ENCODE measurements at regions not wholly inside any gene's neighbourhood (a gene's known extent, or its start where the extent isn't known, plus 50 kb on each side); places are given as distances from the start of the nearest gene placed in this dataset.

- Mint-ChIP-seq H3K4me3 (no peak overlapping the region), H3K27ac (no peak overlapping the region)
Observed at GRCh38 chr7:125899577-125899976, 970.0 kb upstream of the POT1 start.

GRCh38 chr7:125892434-125892833, 962.8 kb upstream of the POT1 start:
- Mint-ChIP-seq H3K4me1 (ENCODE audit: low read depth) (no peaks in the 10 kb centered on the region), H3K27me3 (ENCODE audit: low read depth) (no peaks in the 10 kb centered on the region), H3K27ac (no peak overlapping the region), H3K9me3 (peaks cover 16% of the 10 kb centered on the region), H3K4me3 (no peak overlapping the region), H3K36me3 (ENCODE audit: low read depth) (no peaks in the 10 kb centered on the region)
- DNase-seq (ENCODE audit: low spot score), result no peak

More at GRCh38 chr7:125899577-125899976, 970.0 kb upstream of the POT1 start:
- H3K36me3 Mint-ChIP-seq (ENCODE audit: low read depth), result no peaks in the 10 kb centered on the region
- no peaks in the 10 kb centered on the region for H3K4me1 Mint-ChIP-seq (ENCODE audit: low read depth)
- DNase-seq (ENCODE audit: low spot score), result no peak
- H3K27me3 Mint-ChIP-seq (ENCODE audit: low read depth), result no peaks in the 10 kb centered on the region
- H3K9me3 Mint-ChIP-seq, result peaks cover 17% of the 10 kb centered on the region

GRCh38 chr7:125878988-125879387, 949.4 kb upstream of the POT1 start:
- Mint-ChIP-seq H3K4me3 (no peak overlapping the region), H3K9me3 (peaks cover 6% of the 10 kb centered on the region), H3K36me3 (ENCODE audit: low read depth) (no peaks in the 10 kb centered on the region), H3K4me1 (ENCODE audit: low read depth) (no peaks in the 10 kb centered on the region), H3K27me3 (ENCODE audit: low read depth) (no peaks in the 10 kb centered on the region), H3K27ac (no peak overlapping the region)
- DNase-seq (ENCODE audit: low spot score), result no peak

GRCh38 chr7:125878235-125878956, 948.8 kb upstream of the POT1 start:
- Mint-ChIP-seq H3K27ac (no peak overlapping the region), H3K27me3 (ENCODE audit: low read depth) (no peaks in the 10 kb centered on the region), H3K4me1 (ENCODE audit: low read depth) (no peaks in the 10 kb centered on the region), H3K9me3 (peaks cover 6% of the 10 kb centered on the region), H3K36me3 (ENCODE audit: low read depth) (no peaks in the 10 kb centered on the region), H3K4me3 (no peak overlapping the region)
- DNase-seq (ENCODE audit: low spot score), result no peak

GRCh38 chr7:125877246-125877645, 947.6 kb upstream of the POT1 start:
- Mint-ChIP-seq H3K4me3 (no peak overlapping the region), H3K9me3 (peaks cover 6% of the 10 kb centered on the region)

GRCh38 chr7:125876431-125876830, 946.8 kb upstream of the POT1 start:
- Mint-ChIP-seq H3K4me3 (no peak overlapping the region), H3K36me3 (ENCODE audit: low read depth) (no peaks in the 10 kb centered on the region), H3K9me3 (peaks cover 6% of the 10 kb centered on the region), H3K4me1 (ENCODE audit: low read depth) (no peaks in the 10 kb centered on the region), H3K27ac (no peak overlapping the region), H3K27me3 (ENCODE audit: low read depth) (no peaks in the 10 kb centered on the region)
- no peak for DNase-seq (ENCODE audit: low spot score)

More at GRCh38 chr7:125877246-125877645, 947.6 kb upstream of the POT1 start:
- Mint-ChIP-seq H3K27me3 (ENCODE audit: low read depth) (no peaks in the 10 kb centered on the region), H3K36me3 (ENCODE audit: low read depth) (no peaks in the 10 kb centered on the region), H3K4me1 (ENCODE audit: low read depth) (no peaks in the 10 kb centered on the region), H3K27ac (no peak overlapping the region)
- no peak for DNase-seq (ENCODE audit: low spot score)

GRCh38 chr7:125871431-125871830, 941.8 kb upstream of the POT1 start:
- no peaks in the 10 kb centered on the region for H3K4me1 Mint-ChIP-seq (ENCODE audit: low read depth)
- no peak overlapping the region for H3K4me3 Mint-ChIP-seq
- no peaks in the 10 kb centered on the region for H3K36me3 Mint-ChIP-seq (ENCODE audit: low read depth)
- no peak for DNase-seq (ENCODE audit: low spot score)
- no peaks in the 10 kb centered on the region for H3K9me3 Mint-ChIP-seq
- H3K27me3 Mint-ChIP-seq (ENCODE audit: low read depth), result no peaks in the 10 kb centered on the region
- H3K27ac Mint-ChIP-seq, result no peak overlapping the region

GRCh38 chr7:125857606-125858005, 928.0 kb upstream of the POT1 start:
- Mint-ChIP-seq H3K27ac (no peak overlapping the region), H3K36me3 (ENCODE audit: low read depth) (no peaks in the 10 kb centered on the region), H3K9me3 (peaks cover 16% of the 10 kb centered on the region), H3K4me3 (no peak overlapping the region), H3K4me1 (ENCODE audit: low read depth) (no peaks in the 10 kb centered on the region), H3K27me3 (ENCODE audit: low read depth) (no peaks in the 10 kb centered on the region)
- DNase-seq (ENCODE audit: low spot score), result no peak

GRCh38 chr7:125848157-125848556, 918.5 kb upstream of the POT1 start:
- Mint-ChIP-seq H3K36me3 (ENCODE audit: low read depth) (no peaks in the 10 kb centered on the region), H3K27me3 (ENCODE audit: low read depth) (no peaks in the 10 kb centered on the region), H3K4me1 (ENCODE audit: low read depth) (no peaks in the 10 kb centered on the region), H3K27ac (no peak overlapping the region), H3K9me3 (peaks cover 39% of the 10 kb centered on the region), H3K4me3 (no peak overlapping the region)
- no peak for DNase-seq (ENCODE audit: low spot score)

- H3K9me3 Mint-ChIP-seq, result peaks cover 39% of the 10 kb centered on the region
- H3K27me3 Mint-ChIP-seq (ENCODE audit: low read depth), result no peaks in the 10 kb centered on the region
- H3K36me3 Mint-ChIP-seq (ENCODE audit: low read depth), result no peaks in the 10 kb centered on the region
- no peak overlapping the region for H3K27ac Mint-ChIP-seq
- no peak overlapping the region for H3K4me3 Mint-ChIP-seq
- no peak for DNase-seq (ENCODE audit: low spot score)
- H3K4me1 Mint-ChIP-seq (ENCODE audit: low read depth), result no peaks in the 10 kb centered on the region
Observed at GRCh38 chr7:125847692-125848091, 918.1 kb upstream of the POT1 start.

GRCh38 chr7:125847055-125847454, 917.4 kb upstream of the POT1 start:
- Mint-ChIP-seq H3K4me1 (ENCODE audit: low read depth) (no peaks in the 10 kb centered on the region), H3K36me3 (ENCODE audit: low read depth) (no peaks in the 10 kb centered on the region), H3K27me3 (ENCODE audit: low read depth) (no peaks in the 10 kb centered on the region), H3K9me3 (peaks cover 36% of the 10 kb centered on the region), H3K27ac (no peak overlapping the region), H3K4me3 (no peak overlapping the region)
- DNase-seq (ENCODE audit: low spot score), result no peak

- Mint-ChIP-seq H3K9me3 (peaks cover 30% of the 10 kb centered on the region), H3K36me3 (ENCODE audit: low read depth) (no peaks in the 10 kb centered on the region), H3K27me3 (ENCODE audit: low read depth) (no peaks in the 10 kb centered on the region), H3K4me1 (ENCODE audit: low read depth) (no peaks in the 10 kb centered on the region), H3K4me3 (no peak overlapping the region), H3K27ac (no peak overlapping the region)
- DNase-seq (ENCODE audit: low spot score), result no peak
Observed at GRCh38 chr7:125845686-125846085, 916.1 kb upstream of the POT1 start.

- DNase-seq (ENCODE audit: low spot score), result no peak
- H3K27me3 Mint-ChIP-seq (ENCODE audit: low read depth), result no peaks in the 10 kb centered on the region
- peaks cover 37% of the 10 kb centered on the region for H3K9me3 Mint-ChIP-seq
- H3K36me3 Mint-ChIP-seq (ENCODE audit: low read depth), result no peaks in the 10 kb centered on the region
- H3K27ac Mint-ChIP-seq, result no peak overlapping the region
- no peak overlapping the region for H3K4me3 Mint-ChIP-seq
- H3K4me1 Mint-ChIP-seq (ENCODE audit: low read depth), result no peaks in the 10 kb centered on the region
Observed at GRCh38 chr7:125834421-125834820, 904.8 kb upstream of the POT1 start.

- Mint-ChIP-seq H3K9me3 (peaks cover 40% of the 10 kb centered on the region), H3K36me3 (ENCODE audit: low read depth) (no peaks in the 10 kb centered on the region), H3K4me1 (ENCODE audit: low read depth) (no peaks in the 10 kb centered on the region), H3K27ac (no peak overlapping the region), H3K27me3 (ENCODE audit: low read depth) (no peaks in the 10 kb centered on the region), H3K4me3 (no peak overlapping the region)
- no peak for DNase-seq (ENCODE audit: low spot score)
Observed at GRCh38 chr7:125833839-125834238, 904.2 kb upstream of the POT1 start.

GRCh38 chr7:125830743-125831142, 901.1 kb upstream of the POT1 start:
- H3K27ac Mint-ChIP-seq, result no peak overlapping the region
- DNase-seq (ENCODE audit: low spot score), result no peak

More at GRCh38 chr7:125830743-125831142, 901.1 kb upstream of the POT1 start:
- Mint-ChIP-seq H3K4me1 (ENCODE audit: low read depth) (no peaks in the 10 kb centered on the region), H3K9me3 (peaks cover 64% of the 10 kb centered on the region), H3K36me3 (ENCODE audit: low read depth) (no peaks in the 10 kb centered on the region), H3K27me3 (ENCODE audit: low read depth) (no peaks in the 10 kb centered on the region), H3K4me3 (no peak overlapping the region)

Data from T-helper 2 cell treated with Interferon-gamma antibody and Interleukin-4, amounts not matched to agents 5 μg/mL and 100 μg/mL, for 36 hours (primary cell).